Keratinocyte (primary cell): ENCODE measurements at regions not wholly inside any gene's neighbourhood (a gene's known extent, or its start where the extent isn't known, plus 50 kb on each side); places are given as distances from the start of the nearest gene placed in this dataset.

Experiments used
- EZH2 ChIP-seq: IDR thresholded peaks from one replicate; pipeline ENCODE4 v1.6.1; 2012; ENCODE audit warnings: inconsistent platforms, mild to moderate bottlenecking, low read length, moderate library complexity
- TF ChIP-seq, protein P1 (sequence below), 3 experiments: IDR thresholded peaks in 1 of 3; conservative IDR thresholded peaks in 1 of 3; optimal IDR thresholded peaks in 1 of 3; 2 replicates in 2 of 3; 3 replicates in 1 of 3; pipeline versions ENCODE3 to v1.5.1; 2011; ENCODE audit warnings: low read length in 3 of 3, mild to moderate bottlenecking in 3 of 3, moderate library complexity in 2 of 3, control low read depth in 1 of 3, inconsistent platforms in 1 of 3; ENCODE audit not compliant: insufficient read depth in 2 of 3; ENCODE audit errors: extremely low read depth in 1 of 3

DNA sequence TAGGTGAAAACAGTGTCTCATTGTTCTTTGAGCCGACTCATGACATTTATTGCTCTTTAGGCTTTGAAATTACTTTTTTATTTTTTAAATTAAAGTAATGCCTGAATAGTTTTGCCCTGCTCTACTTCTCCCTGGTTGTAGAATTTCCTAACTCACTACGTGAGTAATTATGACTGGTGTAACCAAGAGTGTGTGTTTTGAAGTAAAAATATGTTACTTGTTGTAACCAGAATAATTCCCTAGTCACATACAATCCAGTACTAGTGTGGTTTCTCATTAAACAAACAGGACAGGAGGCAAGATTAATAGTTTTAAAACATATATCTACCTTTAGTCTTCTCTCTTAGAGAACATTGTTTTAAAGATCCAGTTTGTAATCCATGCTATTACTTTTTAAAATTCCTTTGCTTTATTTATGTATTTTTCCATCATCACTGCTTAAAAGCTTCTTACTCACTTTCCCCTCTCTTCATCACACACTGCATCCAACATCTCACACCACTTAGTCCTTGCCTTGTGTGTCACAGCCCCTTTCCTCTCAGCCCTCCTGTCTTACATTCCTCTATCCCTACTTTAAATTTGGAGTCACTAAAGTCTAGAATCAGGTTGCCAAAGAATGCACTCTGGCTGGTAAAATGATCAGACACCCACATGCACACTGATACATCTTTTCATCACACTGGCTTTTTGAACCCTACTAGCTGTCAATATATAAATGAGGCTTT, 219.7 kb downstream of the WNT5A start:
- TF ChIP-seq, protein P1, sequence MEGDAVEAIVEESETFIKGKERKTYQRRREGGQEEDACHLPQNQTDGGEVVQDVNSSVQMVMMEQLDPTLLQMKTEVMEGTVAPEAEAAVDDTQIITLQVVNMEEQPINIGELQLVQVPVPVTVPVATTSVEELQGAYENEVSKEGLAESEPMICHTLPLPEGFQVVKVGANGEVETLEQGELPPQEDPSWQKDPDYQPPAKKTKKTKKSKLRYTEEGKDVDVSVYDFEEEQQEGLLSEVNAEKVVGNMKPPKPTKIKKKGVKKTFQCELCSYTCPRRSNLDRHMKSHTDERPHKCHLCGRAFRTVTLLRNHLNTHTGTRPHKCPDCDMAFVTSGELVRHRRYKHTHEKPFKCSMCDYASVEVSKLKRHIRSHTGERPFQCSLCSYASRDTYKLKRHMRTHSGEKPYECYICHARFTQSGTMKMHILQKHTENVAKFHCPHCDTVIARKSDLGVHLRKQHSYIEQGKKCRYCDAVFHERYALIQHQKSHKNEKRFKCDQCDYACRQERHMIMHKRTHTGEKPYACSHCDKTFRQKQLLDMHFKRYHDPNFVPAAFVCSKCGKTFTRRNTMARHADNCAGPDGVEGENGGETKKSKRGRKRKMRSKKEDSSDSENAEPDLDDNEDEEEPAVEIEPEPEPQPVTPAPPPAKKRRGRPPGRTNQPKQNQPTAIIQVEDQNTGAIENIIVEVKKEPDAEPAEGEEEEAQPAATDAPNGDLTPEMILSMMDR (optimal IDR thresholded peaks at IDR 0.05 in 1 of 3, IDR thresholded peaks at IDR 0.05 in 1 of 3, conservative IDR thresholded peaks at IDR 0.05 in 1 of 3; ENCODE audit: extremely low read depth in 1 of 3, insufficient read depth in 2 of 3, low read length in 3 of 3), result no peak
- no peak for TF ChIP-seq EZH2
